ENCODE measurements at regions not wholly inside any gene's neighbourhood (a gene's known extent, or its start where the extent isn't known, plus 50 kb on each side); places are given as distances from the start of the nearest gene placed in this dataset.

DNA sequence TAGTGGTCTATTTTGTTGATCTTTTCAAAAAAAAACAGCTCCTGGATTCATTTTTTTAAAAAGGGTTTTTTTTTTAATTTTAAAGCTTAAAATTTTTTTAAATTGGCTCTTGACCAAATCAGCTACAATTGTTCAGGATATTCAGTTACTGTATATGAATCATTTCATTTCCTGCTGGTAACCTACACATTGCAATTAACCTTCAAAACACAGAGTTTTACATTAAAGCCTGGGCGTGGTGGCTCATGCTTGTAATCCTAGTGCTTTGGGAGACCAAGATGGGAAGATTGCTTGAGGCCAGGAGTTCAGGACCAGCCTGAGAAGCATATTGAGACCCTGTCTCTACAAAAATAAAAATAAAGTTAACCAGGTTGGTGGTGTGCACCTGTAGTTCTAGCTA lies 163.4 kb downstream of the ALDH1A2 start:
- H3K36me3 ChIP-seq (replicated peaks; ENCODE audit: low read depth, low read length) = no peaks in the 10 kb centered on the region
- no peaks in the 10 kb centered on the region for H3K27me3 ChIP-seq (ENCODE audit: low read depth, low read length)
- no peak overlapping the region for H2AFZ ChIP-seq (ENCODE audit: low read depth, low read length)
- H3K9me3 ChIP-seq (ENCODE audit: insufficient read depth, low read length) = no peaks in the 10 kb centered on the region
- no peak overlapping the region for H3K9ac ChIP-seq (ENCODE audit: low read length)
- no peaks in the 10 kb centered on the region for H4K20me1 ChIP-seq (ENCODE audit: insufficient read depth, low read length)
- TF ChIP-seq, protein P1, sequence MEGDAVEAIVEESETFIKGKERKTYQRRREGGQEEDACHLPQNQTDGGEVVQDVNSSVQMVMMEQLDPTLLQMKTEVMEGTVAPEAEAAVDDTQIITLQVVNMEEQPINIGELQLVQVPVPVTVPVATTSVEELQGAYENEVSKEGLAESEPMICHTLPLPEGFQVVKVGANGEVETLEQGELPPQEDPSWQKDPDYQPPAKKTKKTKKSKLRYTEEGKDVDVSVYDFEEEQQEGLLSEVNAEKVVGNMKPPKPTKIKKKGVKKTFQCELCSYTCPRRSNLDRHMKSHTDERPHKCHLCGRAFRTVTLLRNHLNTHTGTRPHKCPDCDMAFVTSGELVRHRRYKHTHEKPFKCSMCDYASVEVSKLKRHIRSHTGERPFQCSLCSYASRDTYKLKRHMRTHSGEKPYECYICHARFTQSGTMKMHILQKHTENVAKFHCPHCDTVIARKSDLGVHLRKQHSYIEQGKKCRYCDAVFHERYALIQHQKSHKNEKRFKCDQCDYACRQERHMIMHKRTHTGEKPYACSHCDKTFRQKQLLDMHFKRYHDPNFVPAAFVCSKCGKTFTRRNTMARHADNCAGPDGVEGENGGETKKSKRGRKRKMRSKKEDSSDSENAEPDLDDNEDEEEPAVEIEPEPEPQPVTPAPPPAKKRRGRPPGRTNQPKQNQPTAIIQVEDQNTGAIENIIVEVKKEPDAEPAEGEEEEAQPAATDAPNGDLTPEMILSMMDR (IDR thresholded peaks at IDR 0.05; ENCODE audit: low read depth, low read length) = no peak
- no peak for TF ChIP-seq EZH2phosphoT487 (IDR thresholded peaks at IDR 0.05; ENCODE audit: low read depth)
- no peaks in the 10 kb centered on the region for H3K4me1 ChIP-seq (ENCODE audit: low read length)
- H3K4me3 ChIP-seq (ENCODE audit: low read length) = no peak overlapping the region
- H3K79me2 ChIP-seq (ENCODE audit: low read length) = no peaks in the 10 kb centered on the region
- no peak overlapping the region for H3K27ac ChIP-seq (ENCODE audit: low read length)
- no peak overlapping the region for H3K4me2 ChIP-seq (ENCODE audit: low read length)
